ENCODE measurements at regions not wholly inside any gene's neighbourhood (a gene's known extent, or its start where the extent isn't known, plus 50 kb on each side); places are given as distances from the start of the nearest gene placed in this dataset.

- no peaks in the 10 kb centered on the region for H3K36me3 ChIP-seq (replicated peaks)
- H3K27ac ChIP-seq = no peak overlapping the region
- DNase-seq = no peak
- in situ Hi-C loops (cut with HindIII; ENCODE audit: low pct_ligation_motif_present, low sequenced_read_pairs) = no loop called here
- no peaks in the 10 kb centered on the region for H3K27me3 ChIP-seq (replicated peaks)
- no peak overlapping the region for H3K4me3 ChIP-seq (ENCODE audit: low read depth, low read length)
- TF ChIP-seq CTCF (IDR thresholded peaks at IDR 0.05; ENCODE audit: low read depth, low read length, missing control alignments) = no peak
Measured at GRCh38 chr9:99730062-99730461, 91.6 kb upstream of the NR4A3 start.

GRCh38 chr9:99731950-99732349 is 89.7 kb upstream of the NR4A3 start:
- DNase-seq = no peak
- in situ Hi-C loops (cut with HindIII; ENCODE audit: low pct_ligation_motif_present, low sequenced_read_pairs) = no loop called here
- no peak overlapping the region for H3K27ac ChIP-seq
- no peak overlapping the region for H3K4me3 ChIP-seq (ENCODE audit: low read depth, low read length)
- no peaks in the 10 kb centered on the region for H3K27me3 ChIP-seq (replicated peaks)
- TF ChIP-seq CTCF (IDR thresholded peaks at IDR 0.05; ENCODE audit: low read depth, low read length, missing control alignments) = no peak
- no peaks in the 10 kb centered on the region for H3K36me3 ChIP-seq (replicated peaks)

GRCh38 chr9:99732715-99733114 is 89.0 kb upstream of the NR4A3 start:
- no peak overlapping the region for H3K27ac ChIP-seq
- TF ChIP-seq CTCF (IDR thresholded peaks at IDR 0.05; ENCODE audit: low read depth, low read length, missing control alignments) = no peak
- DNase-seq = no peak
- in situ Hi-C loops (cut with HindIII; ENCODE audit: low pct_ligation_motif_present, low sequenced_read_pairs) = no loop called here
- H3K27me3 ChIP-seq (replicated peaks) = no peaks in the 10 kb centered on the region
- no peaks in the 10 kb centered on the region for H3K36me3 ChIP-seq (replicated peaks)
- no peak overlapping the region for H3K4me3 ChIP-seq (ENCODE audit: low read depth, low read length)

GRCh38 chr9:99735041-99735440 is 86.6 kb upstream of the NR4A3 start:
- no peak for TF ChIP-seq CTCF (IDR thresholded peaks at IDR 0.05; ENCODE audit: low read depth, low read length, missing control alignments)
- no peak overlapping the region for H3K4me3 ChIP-seq (ENCODE audit: low read depth, low read length)
- H3K27ac ChIP-seq = no peak overlapping the region
- H3K27me3 ChIP-seq (replicated peaks) = no peaks in the 10 kb centered on the region
- no peaks in the 10 kb centered on the region for H3K36me3 ChIP-seq (replicated peaks)
- no peak for DNase-seq
- in situ Hi-C loops (cut with HindIII; ENCODE audit: low pct_ligation_motif_present, low sequenced_read_pairs) = no loop called here

- DNase-seq = no peak
- in situ Hi-C loops (cut with HindIII; ENCODE audit: low pct_ligation_motif_present, low sequenced_read_pairs) = no loop called here
- no peak for TF ChIP-seq CTCF (IDR thresholded peaks at IDR 0.05; ENCODE audit: low read depth, low read length, missing control alignments)
- Histone ChIP-seq H3K27ac (no peak overlapping the region), H3K27me3 (replicated peaks) (no peaks in the 10 kb centered on the region), H3K4me3 (ENCODE audit: low read depth, low read length) (no peak overlapping the region), H3K36me3 (replicated peaks) (no peaks in the 10 kb centered on the region)
Measured at GRCh38 chr9:99736291-99736690, 85.4 kb upstream of the NR4A3 start.

GRCh38 chr9:99737649-99738048 is 84.0 kb upstream of the NR4A3 start:
- in situ Hi-C loops (cut with HindIII; ENCODE audit: low pct_ligation_motif_present, low sequenced_read_pairs) = no loop called here

More at GRCh38 chr9:99737649-99738048, 84.0 kb upstream of the NR4A3 start:
- H3K36me3 ChIP-seq (replicated peaks) = no peaks in the 10 kb centered on the region
- no peaks in the 10 kb centered on the region for H3K27me3 ChIP-seq (replicated peaks)
- no peak for DNase-seq
- no peak for TF ChIP-seq CTCF (IDR thresholded peaks at IDR 0.05; ENCODE audit: low read depth, low read length, missing control alignments)
- no peak overlapping the region for H3K27ac ChIP-seq
- no peak overlapping the region for H3K4me3 ChIP-seq (ENCODE audit: low read depth, low read length)

Measured in brain microvascular endothelial cell (primary cell).